Smooth muscle cell (in vitro differentiated cells): ENCODE measurements at regions not wholly inside any gene's neighbourhood (a gene's known extent, or its start where the extent isn't known, plus 50 kb on each side); places are given as distances from the start of the nearest gene placed in this dataset.

Experiments
- DNase-seq: peaks from one replicate; lab custom pipeline; 2025; ENCODE audit not compliant: unreplicated experiment; lab: John Stamatoyannopoulos, UW
- H2AFZ ChIP-seq: fragments of 200-600 bp; sonication (generic); 2 replicates; pipeline ENCODE4 v1.6.0; 2016; ENCODE audit warnings: antibody characterized with exemption, low read depth, mild to moderate bottlenecking
- H3F3A ChIP-seq: fragments of 200-600 bp; sonication (generic); 2 replicates; pipeline ENCODE4 v1.6.0; 2017; ENCODE audit warnings: antibody characterized with exemption, low read depth
- H3K27ac ChIP-seq: fragments of 200-600 bp; sonication (generic); 2 replicates; pipeline ENCODE4 v1.5.1; 2016; ENCODE audit warnings: low read depth, mild to moderate bottlenecking
- H3K27me3 ChIP-seq: fragments of 200-600 bp; sonication (generic); 2 replicates; pipeline ENCODE4 v1.6.1; 2016; ENCODE audit warnings: low read depth, mild to moderate bottlenecking
- H3K36me3 ChIP-seq: fragments of 200-600 bp; sonication (generic); 2 replicates; pipeline ENCODE4 v1.5.1; 2016; ENCODE audit warnings: low read depth
- H3K4me1 ChIP-seq: fragments of 200-600 bp; sonication (generic); 2 replicates; pipeline ENCODE4 v1.5.1; 2016; ENCODE audit warnings: low read depth
- H3K4me2 ChIP-seq: fragments of 200-600 bp; sonication (generic); 2 replicates; pipeline ENCODE4 v1.6.0; 2016; ENCODE audit warnings: mild to moderate bottlenecking
- H3K4me3 ChIP-seq: fragments of 200-600 bp; sonication (generic); 2 replicates; pipeline ENCODE4 v1.5.1; 2016; ENCODE audit warnings: mild to moderate bottlenecking
- H3K79me2 ChIP-seq: fragments of 200-600 bp; sonication (generic); 2 replicates; pipeline ENCODE4 v1.6.0; 2016; ENCODE audit warnings: low read depth, mild to moderate bottlenecking
- H3K9ac ChIP-seq: fragments of 200-600 bp; sonication (generic); 2 replicates; pipeline ENCODE4 v1.6.0; 2016; ENCODE audit warnings: low read depth
- H3K9me3 ChIP-seq: fragments of 200-600 bp; sonication (generic); replicated peaks from 2 replicates; pipeline ENCODE4 v1.5.1; 2016; ENCODE audit warnings: low read depth
- H4K20me1 ChIP-seq: fragments of 200-600 bp; sonication (generic); 2 replicates; pipeline ENCODE4 v1.6.0; 2016; ENCODE audit warnings: low read depth
- WGBS: methylation state at CpG from one replicate; pipeline ENCODE4 v1.1.7; 2016; ENCODE audit warnings: low lambda C conversion rate; 5-methylcytosine and 5-hydroxymethylcytosine counted together
- TF ChIP-seq, protein P1 (sequence below): fragments of 200-600 bp; sonication (generic); IDR thresholded peaks from 2 replicates; pipeline ENCODE4 v1.5.1; 2017; ENCODE audit warnings: borderline replicate concordance, mild to moderate bottlenecking, antibody characterized with exemption; ENCODE audit not compliant: insufficient read depth, poor library complexity, severe bottlenecking

DNA sequence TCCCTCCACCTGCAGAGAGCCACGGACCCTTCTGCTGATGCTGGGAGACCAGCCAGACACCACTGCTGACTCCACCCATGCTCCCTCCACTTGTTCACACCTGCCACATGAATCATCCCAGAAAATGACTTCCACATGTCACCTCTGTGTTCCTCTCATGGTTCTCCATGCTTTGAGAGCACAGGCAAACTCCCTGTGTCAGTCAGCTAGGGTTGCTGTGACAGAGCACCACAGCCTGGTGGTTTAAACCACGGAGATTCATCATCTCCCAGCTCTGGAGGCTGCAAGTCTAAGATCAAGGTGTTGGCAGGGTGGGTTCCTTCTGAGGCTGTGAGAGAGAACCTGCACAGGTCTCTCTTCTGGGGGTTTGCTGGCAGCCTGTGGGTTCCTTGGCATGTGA, 381.4 kb downstream of the GADD45G start:
- H3F3A ChIP-seq: no peaks in the 10 kb centered on the region
- 93% methylated on average over 2 of the region's 2 CpGs for WGBS
- H3K9ac ChIP-seq: no peak overlapping the region
- no peak overlapping the region for H2AFZ ChIP-seq
- no peaks in the 10 kb centered on the region for H3K79me2 ChIP-seq
- H3K27ac ChIP-seq: no peak overlapping the region
- TF ChIP-seq, protein P1, sequence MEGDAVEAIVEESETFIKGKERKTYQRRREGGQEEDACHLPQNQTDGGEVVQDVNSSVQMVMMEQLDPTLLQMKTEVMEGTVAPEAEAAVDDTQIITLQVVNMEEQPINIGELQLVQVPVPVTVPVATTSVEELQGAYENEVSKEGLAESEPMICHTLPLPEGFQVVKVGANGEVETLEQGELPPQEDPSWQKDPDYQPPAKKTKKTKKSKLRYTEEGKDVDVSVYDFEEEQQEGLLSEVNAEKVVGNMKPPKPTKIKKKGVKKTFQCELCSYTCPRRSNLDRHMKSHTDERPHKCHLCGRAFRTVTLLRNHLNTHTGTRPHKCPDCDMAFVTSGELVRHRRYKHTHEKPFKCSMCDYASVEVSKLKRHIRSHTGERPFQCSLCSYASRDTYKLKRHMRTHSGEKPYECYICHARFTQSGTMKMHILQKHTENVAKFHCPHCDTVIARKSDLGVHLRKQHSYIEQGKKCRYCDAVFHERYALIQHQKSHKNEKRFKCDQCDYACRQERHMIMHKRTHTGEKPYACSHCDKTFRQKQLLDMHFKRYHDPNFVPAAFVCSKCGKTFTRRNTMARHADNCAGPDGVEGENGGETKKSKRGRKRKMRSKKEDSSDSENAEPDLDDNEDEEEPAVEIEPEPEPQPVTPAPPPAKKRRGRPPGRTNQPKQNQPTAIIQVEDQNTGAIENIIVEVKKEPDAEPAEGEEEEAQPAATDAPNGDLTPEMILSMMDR: no peak
- no peak for DNase-seq
- H3K4me2 ChIP-seq: no peak overlapping the region
- H3K4me1 ChIP-seq: no peaks in the 10 kb centered on the region
- no peak overlapping the region for H3K4me3 ChIP-seq
- H3K9me3 ChIP-seq: no peaks in the 10 kb centered on the region
- H3K36me3 ChIP-seq: no peaks in the 10 kb centered on the region
- no peaks in the 10 kb centered on the region for H3K27me3 ChIP-seq
- H4K20me1 ChIP-seq: no peaks in the 10 kb centered on the region

DNA sequence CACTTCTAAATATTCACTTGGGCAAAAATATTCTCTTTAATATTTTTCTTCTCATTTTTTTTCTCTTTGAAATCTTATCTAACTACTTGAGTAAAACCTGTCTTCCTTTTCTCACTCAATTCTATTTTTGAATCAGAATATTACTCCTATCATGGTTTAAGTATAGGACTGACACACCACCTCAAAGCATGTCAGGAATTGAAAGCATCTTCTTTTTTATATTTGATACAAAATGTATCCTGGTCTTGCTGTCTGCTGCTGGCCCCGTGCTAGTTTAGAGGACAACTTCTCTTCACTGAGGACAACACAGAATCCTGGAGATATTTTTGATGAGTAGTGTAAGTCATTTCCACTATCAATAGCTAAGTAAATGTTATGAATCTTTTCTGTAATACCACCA, 383.6 kb downstream of the GADD45G start:
- no peak overlapping the region for H3K4me2 ChIP-seq

DNA sequence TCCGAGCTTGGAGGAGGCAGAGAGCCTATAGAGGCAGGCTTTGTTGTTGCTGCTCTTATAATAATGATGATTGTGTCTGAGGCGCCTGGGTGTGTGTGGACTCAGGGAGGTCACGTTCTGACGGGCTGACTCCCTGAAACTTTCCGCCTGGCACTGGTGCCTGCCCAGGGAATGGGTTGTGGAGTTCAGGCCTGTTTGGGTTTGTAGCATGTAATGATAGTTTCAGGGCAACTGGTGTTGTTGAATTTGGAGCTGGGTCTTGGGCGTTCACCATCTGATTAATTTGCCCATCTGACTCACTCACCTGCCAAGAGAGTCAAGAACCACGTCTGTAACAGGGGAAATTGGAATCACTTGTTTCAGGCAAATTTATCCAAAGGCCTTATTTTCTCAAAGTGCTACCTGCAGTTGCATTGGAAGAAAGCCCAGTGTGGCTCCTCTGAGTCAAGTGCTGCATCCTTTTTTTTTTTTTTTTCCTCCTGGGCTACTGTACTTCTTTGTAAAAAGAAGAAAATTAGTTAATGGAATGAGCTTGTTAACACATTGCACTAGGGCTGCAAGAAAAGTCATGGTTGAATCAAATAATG, 386.5 kb downstream of the GADD45G start:
- no peak overlapping the region for H3K4me2 ChIP-seq
- 93% methylated on average over 7 of the region's 7 CpGs for WGBS
- H3K27me3 ChIP-seq: no peaks in the 10 kb centered on the region
- H3K4me3 ChIP-seq: no peak overlapping the region
- H3K4me1 ChIP-seq: peaks cover 6% of the 10 kb centered on the region
- TF ChIP-seq, protein P1: no peak
- H3K9me3 ChIP-seq: no peaks in the 10 kb centered on the region
- DNase-seq: no peak
- H3K79me2 ChIP-seq: no peaks in the 10 kb centered on the region
- no peaks in the 10 kb centered on the region for H4K20me1 ChIP-seq
- H3K9ac ChIP-seq: no peak overlapping the region
- H2AFZ ChIP-seq: no peak overlapping the region
- H3K27ac ChIP-seq: no peak overlapping the region
- no peaks in the 10 kb centered on the region for H3K36me3 ChIP-seq
- H3F3A ChIP-seq: no peaks in the 10 kb centered on the region

More for the DNA sequence above, 383.6 kb downstream of the GADD45G start:
- no peaks in the 10 kb centered on the region for H3F3A ChIP-seq
- H3K9me3 ChIP-seq: no peaks in the 10 kb centered on the region
- no peaks in the 10 kb centered on the region for H3K4me1 ChIP-seq
- WGBS: 90% methylated on average over 1 of the region's 1 CpG
- no peak overlapping the region for H3K9ac ChIP-seq
- no peak overlapping the region for H3K27ac ChIP-seq
- no peaks in the 10 kb centered on the region for H4K20me1 ChIP-seq
- no peaks in the 10 kb centered on the region for H3K79me2 ChIP-seq
- no peaks in the 10 kb centered on the region for H3K36me3 ChIP-seq
- no peaks in the 10 kb centered on the region for H3K27me3 ChIP-seq
- TF ChIP-seq, protein P1: no peak
- DNase-seq: no peak
- H2AFZ ChIP-seq: no peak overlapping the region
- H3K4me3 ChIP-seq: no peak overlapping the region

DNA sequence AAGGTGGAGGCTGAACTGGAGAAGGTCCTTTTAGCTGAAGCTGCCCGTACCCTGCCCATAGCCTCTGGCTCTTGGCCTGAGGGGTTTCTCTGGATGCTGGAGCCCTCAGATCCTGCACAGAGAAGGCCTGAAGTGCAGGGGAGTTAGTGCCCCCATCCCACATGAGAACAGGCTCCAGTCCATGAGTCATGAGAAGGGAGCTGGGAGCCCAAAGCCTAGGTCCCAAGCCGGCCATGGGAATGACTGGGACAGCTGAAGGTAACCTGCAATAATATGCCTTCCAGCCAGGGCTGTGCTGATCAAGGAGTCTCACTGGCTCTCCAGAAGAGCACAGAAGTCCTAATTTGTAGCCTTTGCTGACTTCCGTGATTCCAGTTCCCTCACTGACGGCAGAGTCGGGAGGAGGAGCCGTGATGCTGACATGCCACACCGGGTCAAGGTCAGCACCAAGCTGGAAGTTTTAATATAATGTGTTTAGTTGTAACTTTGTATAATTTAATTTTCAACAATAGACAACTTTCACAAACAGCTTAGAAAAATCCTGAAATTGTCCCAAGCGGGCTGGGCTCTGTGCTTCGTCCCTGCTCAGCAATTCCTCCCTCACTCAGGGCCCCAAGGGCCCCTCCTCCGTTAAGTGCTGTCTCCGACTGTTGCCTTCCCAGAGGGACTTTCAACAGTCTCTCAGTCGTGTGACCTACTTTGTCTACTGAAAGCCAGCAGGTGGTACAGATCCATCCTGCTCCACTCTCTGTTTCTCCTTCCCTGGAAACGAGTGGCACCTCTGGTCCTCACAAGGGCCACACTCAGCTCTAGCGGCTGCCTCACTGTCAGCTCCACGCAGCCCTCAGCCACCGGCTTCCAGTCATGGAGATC, 387.8 kb downstream of the GADD45G start:
- no peak overlapping the region for H2AFZ ChIP-seq
- H3K4me3 ChIP-seq: no peak overlapping the region
- no peak for DNase-seq
- no peaks in the 10 kb centered on the region for H3F3A ChIP-seq
- H3K4me2 ChIP-seq: no peak overlapping the region
- H3K79me2 ChIP-seq: no peaks in the 10 kb centered on the region
- H3K4me1 ChIP-seq: peaks cover 6% of the 10 kb centered on the region
- TF ChIP-seq, protein P1: no peak
- WGBS: 77% methylated on average over 16 of the region's 16 CpGs
- H4K20me1 ChIP-seq: no peaks in the 10 kb centered on the region
- H3K27me3 ChIP-seq: no peaks in the 10 kb centered on the region
- no peak overlapping the region for H3K27ac ChIP-seq
- no peaks in the 10 kb centered on the region for H3K36me3 ChIP-seq
- H3K9ac ChIP-seq: no peak overlapping the region
- no peaks in the 10 kb centered on the region for H3K9me3 ChIP-seq
